Urinary bladder (tissue), 3 donors: ENCODE measurements at regions not wholly inside any gene's neighbourhood (a gene's known extent, or its start where the extent isn't known, plus 50 kb on each side); places are given as distances from the start of the nearest gene placed in this dataset.
"Not testable (repeated sequence)": the region's sequence is repeated elsewhere in the genome, so short reads cannot be mapped to it uniquely, and the experiment has no call there.

Experiments
- DNase-seq: peaks from one replicate; pipeline ENCODE4 v3.0.0-alpha.2; 2015; ENCODE audit errors: extremely low spot score
- H3K27ac ChIP-seq: one replicate; pipeline ENCODE4 v1.5.1; 2013; ENCODE audit warnings: low read depth, mild to moderate bottlenecking, moderate library complexity
- H3K36me3 ChIP-seq: one replicate; pipeline ENCODE4 v1.6.1; 2013; ENCODE audit warnings: mild to moderate bottlenecking, moderate library complexity; ENCODE audit not compliant: insufficient read depth
- H3K4me1 ChIP-seq: one replicate; pipeline ENCODE4 v1.6.1; 2013; ENCODE audit warnings: mild to moderate bottlenecking, moderate library complexity; ENCODE audit not compliant: insufficient read depth
- H3K4me3 ChIP-seq: one replicate; pipeline ENCODE4 v1.5.1; 2013; ENCODE audit warnings: low read depth, low read length
- WGBS: extraction: QIAGEN DNeasy Blood & Tissue Kit; methylation state at CpG from one replicate; pipeline ENCODE4 v1.1.7; 2013; 5-methylcytosine and 5-hydroxymethylcytosine counted together
- donor health status: healthy with polysubstance abuse.
- donor health status: healthy.

GRCh38 chr12:86555491-86555890 is 299.3 kb upstream of the MGAT4C start:
- 42% methylated on average over 5 of the region's 5 CpGs for WGBS
- not testable (repeated sequence) for H3K4me1 ChIP-seq, H3K36me3 ChIP-seq, H3K4me3 ChIP-seq, H3K27ac ChIP-seq, DNase-seq

- H3K27ac ChIP-seq: no peak overlapping the region
- WGBS: 81% methylated on average over 1 of the region's 1 CpG
- no peak overlapping the region for H3K4me3 ChIP-seq
- no peaks in the 10 kb centered on the region for H3K4me1 ChIP-seq
- no peak for DNase-seq
- no peaks in the 10 kb centered on the region for H3K36me3 ChIP-seq
These were observed 295.0 kb upstream of the MGAT4C start for GRCh38 chr12:86551146-86551571.

GRCh38 chr12:86550218-86551145 is 294.3 kb upstream of the MGAT4C start:
- no peak overlapping the region for H3K27ac ChIP-seq
- no peaks in the 10 kb centered on the region for H3K36me3 ChIP-seq
- no peak for DNase-seq
- no peak overlapping the region for H3K4me3 ChIP-seq
- no peaks in the 10 kb centered on the region for H3K4me1 ChIP-seq
- WGBS: 88% methylated on average over 7 of the region's 7 CpGs

GRCh38 chr12:86543716-86544115 is 287.5 kb upstream of the MGAT4C start:
- Histone ChIP-seq H3K36me3 (no peaks in the 10 kb centered on the region), H3K27ac (no peak overlapping the region), H3K4me1 (no peaks in the 10 kb centered on the region), H3K4me3 (no peak overlapping the region)
- WGBS: 43% methylated on average over 3 of the region's 3 CpGs
- DNase-seq: no peak

GRCh38 chr12:86530996-86531655 is 274.9 kb upstream of the MGAT4C start:
- Histone ChIP-seq H3K27ac (no peak overlapping the region), H3K4me1 (no peaks in the 10 kb centered on the region), H3K4me3 (no peak overlapping the region), H3K36me3 (no peaks in the 10 kb centered on the region)
- no peak for DNase-seq
- 86% methylated on average over 1 of the region's 1 CpG for WGBS

- 94% methylated on average over 4 of the region's 4 CpGs for WGBS
- no peak overlapping the region for H3K27ac ChIP-seq
- no peak overlapping the region for H3K4me3 ChIP-seq
- no peaks in the 10 kb centered on the region for H3K4me1 ChIP-seq
- H3K36me3 ChIP-seq: no peaks in the 10 kb centered on the region
- DNase-seq: no peak
These were observed 269.9 kb upstream of the MGAT4C start for GRCh38 chr12:86526060-86526595.

GRCh38 chr12:86523844-86524243 is 267.7 kb upstream of the MGAT4C start:
- 88% methylated on average over 3 of the region's 3 CpGs for WGBS
- H3K36me3 ChIP-seq: no peaks in the 10 kb centered on the region
- no peak overlapping the region for H3K4me3 ChIP-seq
- no peak overlapping the region for H3K27ac ChIP-seq
- H3K4me1 ChIP-seq: no peaks in the 10 kb centered on the region
- no peak for DNase-seq

GRCh38 chr12:86521870-86522269 is 265.7 kb upstream of the MGAT4C start:
- Histone ChIP-seq H3K27ac (no peak overlapping the region), H3K4me1 (no peaks in the 10 kb centered on the region), H3K36me3 (no peaks in the 10 kb centered on the region), H3K4me3 (no peak overlapping the region)
- 80% methylated on average over 1 of the region's 1 CpG for WGBS
- DNase-seq: no peak

- 34% methylated on average over 2 of the region's 2 CpGs for WGBS
- no peak overlapping the region for H3K4me3 ChIP-seq
- DNase-seq: no peak
- H3K36me3 ChIP-seq: no peaks in the 10 kb centered on the region
- no peak overlapping the region for H3K27ac ChIP-seq
- no peaks in the 10 kb centered on the region for H3K4me1 ChIP-seq
These were observed 257.0 kb upstream of the MGAT4C start for GRCh38 chr12:86513226-86513625.

GRCh38 chr12:86496595-86496994 is 240.4 kb upstream of the MGAT4C start:
- no peak overlapping the region for H3K4me3 ChIP-seq
- WGBS: 43% methylated on average over 1 of the region's 1 CpG

GRCh38 chr12:86484473-86484872 is 228.3 kb upstream of the MGAT4C start:
- Histone ChIP-seq H3K27ac (no peak overlapping the region), H3K36me3 (no peaks in the 10 kb centered on the region), H3K4me1 (no peaks in the 10 kb centered on the region), H3K4me3 (no peak overlapping the region)
- no peak for DNase-seq
- WGBS: 87% methylated on average over 4 of the region's 4 CpGs

More at GRCh38 chr12:86496595-86496994, 240.4 kb upstream of the MGAT4C start:
- Histone ChIP-seq H3K36me3 (no peaks in the 10 kb centered on the region), H3K27ac (no peak overlapping the region), H3K4me1 (no peaks in the 10 kb centered on the region)
- no peak for DNase-seq

GRCh38 chr12:86473231-86473630 is 217.0 kb upstream of the MGAT4C start:
- H3K4me3 ChIP-seq: no peak overlapping the region
- no peaks in the 10 kb centered on the region for H3K36me3 ChIP-seq
- no peak overlapping the region for H3K27ac ChIP-seq
- no peaks in the 10 kb centered on the region for H3K4me1 ChIP-seq
- no peak for DNase-seq
- 86% methylated on average over 2 of the region's 2 CpGs for WGBS

- Histone ChIP-seq H3K36me3 (no peaks in the 10 kb centered on the region), H3K27ac (no peak overlapping the region), H3K4me3 (no peak overlapping the region), H3K4me1 (no peaks in the 10 kb centered on the region)
- DNase-seq: no peak
- WGBS: 70% methylated on average over 2 of the region's 2 CpGs
These were observed 200.6 kb upstream of the MGAT4C start for GRCh38 chr12:86456776-86457175.

- no peaks in the 10 kb centered on the region for H3K36me3 ChIP-seq
- WGBS: 76% methylated on average over 3 of the region's 3 CpGs
- no peaks in the 10 kb centered on the region for H3K4me1 ChIP-seq
- H3K4me3 ChIP-seq: no peak overlapping the region
- DNase-seq: no peak
- H3K27ac ChIP-seq: no peak overlapping the region
These were observed 200.1 kb upstream of the MGAT4C start for GRCh38 chr12:86456241-86456640.
